ENCODE measurements at regions not wholly inside any gene's neighbourhood (a gene's known extent, or its start where the extent isn't known, plus 50 kb on each side); places are given as distances from the start of the nearest gene placed in this dataset.

GRCh38 chr17:73765824-73766563 lies 121.7 kb upstream of the SDK2 start:
- no peak for FAIRE-seq
- POLR2A ChIA-PET (ENCODE audit: partially characterized antibody) = no interaction called here

More at GRCh38 chr17:73765824-73766563, 121.7 kb upstream of the SDK2 start:
- H3K4me2 ChIP-seq (ENCODE audit: insufficient read depth in 1 of 2, low read depth in 2 of 2, low read length in 2 of 2) = no peak overlapping the region
- no peaks in the 10 kb centered on the region for H3K9me3 ChIP-seq (ENCODE audit: insufficient read depth in 2 of 2, low read depth in 1 of 2, low read length in 1 of 2)
- H3K18ac ChIP-seq (ENCODE audit: extremely low read depth, low read length) = no peak overlapping the region
- no peak overlapping the region for H4K5ac ChIP-seq (ENCODE audit: insufficient read length, low read depth, low read length)
- no peak overlapping the region for H3K56ac ChIP-seq (replicated peaks; ENCODE audit: insufficient read length, low read depth, low read length)
- no peak overlapping the region for H4K8ac ChIP-seq (ENCODE audit: extremely low read depth, insufficient read depth, low read length)
- H2BK120ac ChIP-seq (replicated peaks; ENCODE audit: low read depth, low read length) = no peak overlapping the region
- H2AFZ ChIP-seq (ENCODE audit: low read length) = no peak overlapping the region
- no peak overlapping the region for H2BK15ac ChIP-seq (ENCODE audit: low read length)
- H3K9ac ChIP-seq (replicated peaks in 1 of 4; ENCODE audit: extremely low read depth in 1 of 4, low read depth in 3 of 4, low read length in 3 of 4) = no peak overlapping the region
- 89% methylated on average over 17 of the region's 17 CpGs; no CpG with 5 or more reads in 1 of the 2 experiments for WGBS, 2 experiments (ENCODE audit: extremely low coverage in 1 of 2, insufficient coverage in 1 of 2, insufficient read length in 1 of 2, insufficient replicate concordance in 2 of 2, low coverage in 1 of 2, low lambda C conversion rate in 2 of 2, missing lambda C conversion rate in 1 of 2)
- no peaks in the 10 kb centered on the region for H4K20me1 ChIP-seq (replicated peaks in 1 of 2; ENCODE audit: control insufficient read depth in 1 of 2, insufficient read depth in 2 of 2, low read length in 2 of 2)
- no peak overlapping the region for H3K4ac ChIP-seq (replicated peaks; ENCODE audit: insufficient read length, low read depth, low read length)
- no peaks in the 10 kb centered on the region for H3K79me1 ChIP-seq (ENCODE audit: low read depth, low read length)
- H3K27me3 ChIP-seq (replicated peaks in 1 of 4; ENCODE audit: control insufficient read depth in 3 of 4, extremely low read depth in 1 of 4, insufficient read depth in 3 of 4, low read length in 3 of 4) = no peaks in the 10 kb centered on the region; a peak in 1 of 7 replicates
- H3K4me1 ChIP-seq (replicated peaks in 1 of 4; ENCODE audit: control insufficient read depth in 3 of 4, insufficient read depth in 4 of 4, low read length in 3 of 4) = no peaks in the 10 kb centered on the region; a peak in 1 of 7 replicates
- H4K91ac ChIP-seq (replicated peaks; ENCODE audit: insufficient read length, low read length) = no peak overlapping the region
- no peak overlapping the region for H2BK5ac ChIP-seq (ENCODE audit: low read depth, low read length)
- H3K36me3 ChIP-seq (ENCODE audit: control insufficient read depth in 2 of 4, insufficient read depth in 4 of 4, low read length in 3 of 4) = no peaks in the 10 kb centered on the region
- no peak overlapping the region for H2BK20ac ChIP-seq (ENCODE audit: low read length)
- no peak overlapping the region for H3K14ac ChIP-seq (ENCODE audit: insufficient read length)
- H3K27ac ChIP-seq (ENCODE audit: low read depth, low read length) = no peak overlapping the region
- H3K79me2 ChIP-seq (ENCODE audit: control insufficient read depth in 1 of 2, insufficient read depth in 2 of 2, low read length in 2 of 2) = no peaks in the 10 kb centered on the region
- no peak overlapping the region for H2BK12ac ChIP-seq (ENCODE audit: low read depth, low read length)
- no peaks in the 10 kb centered on the region for H3K23me2 ChIP-seq (ENCODE audit: low read depth, low read length)
- no peak for DNase-seq (ENCODE audit: low read depth in 1 of 2, low spot score in 2 of 2)
- no peak overlapping the region for H3K23ac ChIP-seq (ENCODE audit: insufficient read length)
- CTCF ChIA-PET (ENCODE audit: partially characterized antibody) = interaction anchor here (0.5 to 2.2 kb wide), 10 partner anchors 11 to 1760 kb away, joined by 3 to 10 read pairs (median 3); no protein-coding TSS in a partner anchor
- H2AK5ac ChIP-seq (ENCODE audit: low read depth, low read length) = no peak overlapping the region
- no peak overlapping the region for H3K4me3 ChIP-seq (ENCODE audit: extremely low read depth in 1 of 4, insufficient read depth in 2 of 4, low read depth in 3 of 4, low read length in 4 of 4)
